B cell (primary cell): ENCODE measurements at regions not wholly inside any gene's neighbourhood (a gene's known extent, or its start where the extent isn't known, plus 50 kb on each side); places are given as distances from the start of the nearest gene placed in this dataset.

Experiments
- ATAC-seq: fragments of 200-7000 bp; cut with Tn5 transposase; one replicate; pipeline ENCODE4 v1.10.0; 2021; ENCODE audit warnings: low read depth, mild to moderate bottlenecking, moderate number of reproducible peaks, moderate library complexity
- CTCF ChIA-PET: fragments of 350-600 bp; sonication (Branson Sonifier 250); formaldehyde crosslinking; loops from one replicate; lab custom pipeline; 2021; ENCODE audit warnings: antibody characterized with exemption, inconsistent platforms; lab: Charles Lee
- POLR2A ChIA-PET: fragments of 350-600 bp; sonication (Branson Sonifier 250); formaldehyde crosslinking; loops from one replicate; lab custom pipeline; 2021; ENCODE audit warnings: antibody characterized with exemption; lab: Charles Lee
- DNase-seq: peaks from one replicate; pipeline ENCODE4 v3.0.0; 2013
- H2AFZ ChIP-seq: 2 replicates; pipeline ENCODE4 v1.6.1; 2012; ENCODE audit warnings: mild to moderate bottlenecking, low read depth, low read length; ENCODE audit not compliant: insufficient read depth, poor library complexity, severe bottlenecking
- H3K27ac ChIP-seq, 2 donors: 1 replicate in 1 of 2; 2 replicates in 1 of 2; pipeline ENCODE4 v1.5.1; 2012 to 2013; ENCODE audit warnings: low read length in 2 of 2, mild to moderate bottlenecking in 2 of 2, moderate library complexity in 1 of 2
- H3K27me3 ChIP-seq, 4 experiments: fragments of 200-600 bp in 1 of 4; sonication (generic) in 1 of 4; replicated peaks in 1 of 4; 1 replicate in 2 of 4; 2 replicates in 2 of 4; pipeline versions ENCODE4 v1.6.1 to v1.7.0; 2013 to 2016; ENCODE audit warnings: low read length in 3 of 4, mild to moderate bottlenecking in 2 of 4, mixed read lengths in 1 of 4, moderate library complexity in 1 of 4; ENCODE audit not compliant: insufficient read depth in 4 of 4, control insufficient read depth in 3 of 4; ENCODE audit errors: control extremely low read depth in 1 of 4
- H3K36me3 ChIP-seq, 2 experiments: replicated peaks in 1 of 2; 1 replicate in 1 of 2; 2 replicates in 1 of 2; pipeline versions ENCODE4 v1.6.1 to v1.7.1; 2013; ENCODE audit warnings: low read length in 1 of 2; ENCODE audit not compliant: insufficient read depth in 2 of 2, control insufficient read depth in 1 of 2; ENCODE audit errors: control extremely low read depth in 1 of 2, extremely low read depth in 1 of 2
- H3K4me1 ChIP-seq, 2 donors: fragments of 200-600 bp in 1 of 2; sonication (generic) in 1 of 2; 1 replicate in 1 of 2; 2 replicates in 1 of 2; pipeline versions ENCODE4 v1.5.1 to v1.6.1; 2013 to 2017; ENCODE audit warnings: low read length in 2 of 2; ENCODE audit not compliant: control insufficient read depth in 2 of 2, insufficient read depth in 2 of 2
- H3K4me2 ChIP-seq: replicated peaks from 2 replicates; pipeline ENCODE3; 2012; ENCODE audit warnings: mild to moderate bottlenecking, low read depth, low read length; ENCODE audit not compliant: poor library complexity, severe bottlenecking
- H3K4me3 ChIP-seq, 5 experiments: fragments of 200-600 bp in 1 of 5; sonication (generic) in 1 of 5; 1 replicate in 3 of 5; 2 replicates in 2 of 5; pipeline versions ENCODE4 v1.5.1 to v1.7.0; 2011 to 2016; ENCODE audit warnings: low read length in 4 of 5, mild to moderate bottlenecking in 4 of 5, low read depth in 2 of 5, control low read depth in 1 of 5, moderate library complexity in 1 of 5; ENCODE audit not compliant: insufficient read depth in 1 of 5; ENCODE audit errors: control extremely low read depth in 1 of 5, extremely low read depth in 1 of 5
- H3K79me2 ChIP-seq: fragments of 200-600 bp; sonication (generic); one replicate; pipeline ENCODE4 v1.6.0; 2016; ENCODE audit warnings: low read length; ENCODE audit not compliant: control insufficient read depth, insufficient read depth
- H3K9ac ChIP-seq: fragments of 200-600 bp; sonication (generic); 2 replicates; pipeline ENCODE4 v1.6.1; 2017; ENCODE audit warnings: mild to moderate bottlenecking, low read length, moderate library complexity
- H3K9me3 ChIP-seq, 3 donors: one replicate each; pipeline versions ENCODE4 v1.6.1 to v1.7.1; 2013; ENCODE audit warnings: low read length in 2 of 3; ENCODE audit not compliant: control insufficient read depth in 2 of 3, insufficient read depth in 1 of 3; ENCODE audit errors: control extremely low read depth in 1 of 3
- H4K20me1 ChIP-seq: 2 replicates; pipeline ENCODE4 v1.6.0; 2012; ENCODE audit warnings: mild to moderate bottlenecking, low read length; ENCODE audit not compliant: insufficient read depth, control insufficient read depth, poor library complexity, severe bottlenecking
- H3K27ac Mint-ChIP-seq: one replicate; pipeline ENCODE4 v1.8.0; 2021; ENCODE audit warnings: mixed read lengths
- H3K27me3 Mint-ChIP-seq: one replicate; pipeline ENCODE4 v1.8.0; 2021; ENCODE audit warnings: mixed read lengths
- H3K4me1 Mint-ChIP-seq: one replicate; pipeline ENCODE4 v1.8.0; 2021; ENCODE audit warnings: mixed read lengths
- H3K4me3 Mint-ChIP-seq: one replicate; pipeline ENCODE4 v1.8.0; 2021; ENCODE audit warnings: mixed read lengths
- H3K9me3 Mint-ChIP-seq: one replicate; pipeline ENCODE4 v1.8.0; 2022; ENCODE audit warnings: mixed read lengths; ENCODE audit not compliant: insufficient read depth
- EZH2 ChIP-seq: IDR thresholded peaks from 2 replicates; pipeline ENCODE4 v1.6.1; 2012; ENCODE audit warnings: borderline replicate concordance, low read depth, mild to moderate bottlenecking, moderate library complexity, low read length; ENCODE audit not compliant: insufficient read depth, poor library complexity, severe bottlenecking
- WGBS: methylation state at CpG from one replicate; pipeline ENCODE4 v1.1.5; 2013; ENCODE audit warnings: missing lambda C conversion rate; ENCODE audit not compliant: insufficient coverage; 5-methylcytosine and 5-hydroxymethylcytosine counted together
- intact Hi-C: fragments of 100-400 bp; cut with micrococcal nuclease; formaldehyde crosslinking; loops from one replicate; pipeline ENCODE4 v1.10.0; 2022
- TF ChIP-seq, protein P1 (sequence below): fragments of 200-600 bp; IDR thresholded peaks from one replicate; pipeline ENCODE4 v1.8.0; 2022; ENCODE audit warnings: antibody characterized with exemption, mild to moderate bottlenecking

DNA sequence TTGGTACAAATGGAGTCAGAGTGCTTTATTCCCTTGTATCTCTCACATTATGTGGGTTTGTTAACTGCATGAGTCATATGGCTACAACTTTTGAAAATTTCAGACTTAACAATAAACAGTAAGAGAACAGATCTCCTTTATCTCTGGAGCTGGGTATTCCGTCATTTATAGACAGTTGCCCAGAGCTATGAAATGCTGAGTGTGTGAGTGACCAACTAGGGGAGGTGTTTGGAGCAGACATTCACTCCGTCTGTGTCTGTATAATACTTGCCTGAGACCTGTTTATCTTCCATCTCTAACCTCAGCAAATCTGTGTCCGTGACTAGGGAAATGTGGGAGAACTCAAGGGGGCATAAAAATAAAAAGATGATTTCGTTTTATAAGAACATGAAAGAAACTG, 279.9 kb upstream of the FAR2 start:
- no peaks in the 10 kb centered on the region for H3K4me1 ChIP-seq
- H3K4me3 ChIP-seq, result no peak overlapping the region
- intact Hi-C loops, result no loop called here
- no peaks in the 10 kb centered on the region for H3K36me3 ChIP-seq
- CTCF ChIA-PET, result no interaction called here
- H3K79me2 ChIP-seq, result no peaks in the 10 kb centered on the region
- H3K9me3 ChIP-seq, result no peaks in the 10 kb centered on the region
- no peak overlapping the region for H3K27ac ChIP-seq
- ATAC-seq, result no peak
- no peak overlapping the region for H3K27ac Mint-ChIP-seq
- no peak for DNase-seq
- no peaks in the 10 kb centered on the region for H3K4me1 Mint-ChIP-seq
- WGBS, result 100% methylated on average over 1 of the region's 4 CpGs
- H3K27me3 ChIP-seq, result no peaks in the 10 kb centered on the region
- H4K20me1 ChIP-seq, result no peaks in the 10 kb centered on the region
- no peak overlapping the region for H3K4me2 ChIP-seq
- POLR2A ChIA-PET, result no interaction called here
- no peak overlapping the region for H3K9ac ChIP-seq
- no peaks in the 10 kb centered on the region for H3K9me3 Mint-ChIP-seq
- TF ChIP-seq, protein P1, sequence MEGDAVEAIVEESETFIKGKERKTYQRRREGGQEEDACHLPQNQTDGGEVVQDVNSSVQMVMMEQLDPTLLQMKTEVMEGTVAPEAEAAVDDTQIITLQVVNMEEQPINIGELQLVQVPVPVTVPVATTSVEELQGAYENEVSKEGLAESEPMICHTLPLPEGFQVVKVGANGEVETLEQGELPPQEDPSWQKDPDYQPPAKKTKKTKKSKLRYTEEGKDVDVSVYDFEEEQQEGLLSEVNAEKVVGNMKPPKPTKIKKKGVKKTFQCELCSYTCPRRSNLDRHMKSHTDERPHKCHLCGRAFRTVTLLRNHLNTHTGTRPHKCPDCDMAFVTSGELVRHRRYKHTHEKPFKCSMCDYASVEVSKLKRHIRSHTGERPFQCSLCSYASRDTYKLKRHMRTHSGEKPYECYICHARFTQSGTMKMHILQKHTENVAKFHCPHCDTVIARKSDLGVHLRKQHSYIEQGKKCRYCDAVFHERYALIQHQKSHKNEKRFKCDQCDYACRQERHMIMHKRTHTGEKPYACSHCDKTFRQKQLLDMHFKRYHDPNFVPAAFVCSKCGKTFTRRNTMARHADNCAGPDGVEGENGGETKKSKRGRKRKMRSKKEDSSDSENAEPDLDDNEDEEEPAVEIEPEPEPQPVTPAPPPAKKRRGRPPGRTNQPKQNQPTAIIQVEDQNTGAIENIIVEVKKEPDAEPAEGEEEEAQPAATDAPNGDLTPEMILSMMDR, result no peak
- no peak for TF ChIP-seq EZH2
- no peak overlapping the region for H3K4me3 Mint-ChIP-seq
- no peaks in the 10 kb centered on the region for H3K27me3 Mint-ChIP-seq
- H2AFZ ChIP-seq, result no peak overlapping the region

DNA sequence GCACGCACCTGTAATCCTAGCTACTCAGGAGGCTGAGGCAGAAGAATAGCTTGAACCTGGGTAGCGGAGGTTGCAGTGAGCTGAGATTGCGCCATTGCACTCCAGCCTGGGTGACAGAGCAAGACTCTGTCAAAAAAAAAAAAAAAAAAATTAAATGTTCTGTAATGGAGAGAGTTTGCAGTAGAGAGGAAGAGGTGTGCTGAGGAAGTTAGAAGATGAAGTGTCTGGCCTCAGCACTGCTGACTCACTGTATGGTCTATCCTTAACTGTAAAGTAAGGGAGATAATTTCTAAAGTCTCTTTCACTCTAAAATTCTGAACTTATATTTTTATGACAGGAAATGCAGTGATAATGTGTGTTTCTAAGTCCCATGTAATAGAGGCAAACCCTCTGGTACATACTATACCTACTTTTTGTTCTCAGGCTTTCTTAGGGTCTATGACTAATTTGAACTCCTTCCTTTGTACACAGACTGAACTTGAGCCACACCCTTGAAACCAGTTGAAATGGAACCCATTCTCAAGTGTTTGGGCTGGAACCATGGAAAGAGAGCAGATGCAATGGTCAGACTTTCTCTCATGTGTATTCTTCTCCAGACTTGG, 278.1 kb upstream of the FAR2 start:
- H2AFZ ChIP-seq, result no peak overlapping the region
- Mint-ChIP-seq H3K27me3 (no peaks in the 10 kb centered on the region), H3K27ac (no peak overlapping the region), H3K4me3 (no peak overlapping the region), H3K9me3 (no peaks in the 10 kb centered on the region), H3K4me1 (no peaks in the 10 kb centered on the region)
- no peaks in the 10 kb centered on the region for H3K27me3 ChIP-seq
- ATAC-seq, result no peak
- ChIA-PET POLR2A (no interaction called here), CTCF (no interaction called here)
- no peaks in the 10 kb centered on the region for H3K79me2 ChIP-seq
- H3K4me2 ChIP-seq, result no peak overlapping the region
- no peak for DNase-seq
- TF ChIP-seq, protein P1, result no peak
- no peak for TF ChIP-seq EZH2
- H3K27ac ChIP-seq, result no peak overlapping the region
- intact Hi-C loops, result no loop called here
- H3K9ac ChIP-seq, result no peak overlapping the region
- no peaks in the 10 kb centered on the region for H3K9me3 ChIP-seq
- H3K4me1 ChIP-seq, result no peaks in the 10 kb centered on the region
- no peaks in the 10 kb centered on the region for H3K36me3 ChIP-seq
- H3K4me3 ChIP-seq, result no peak overlapping the region
- H4K20me1 ChIP-seq, result no peaks in the 10 kb centered on the region
- WGBS, result 77% methylated on average over 2 of the region's 3 CpGs
